GM12875 (cell line): ENCODE measurements at regions not wholly inside any gene's neighbourhood (a gene's known extent, or its start where the extent isn't known, plus 50 kb on each side); places are given as distances from the start of the nearest gene placed in this dataset.

ENCODE experiments used
- H3K4me3 ChIP-seq: one replicate; pipeline ENCODE4 v1.5.1; 2011; ENCODE audit warnings: low read depth, low read length, control low read depth
- CTCF ChIP-seq: IDR thresholded peaks from 2 replicates; pipeline ENCODE4 v1.5.1; 2011; ENCODE audit warnings: low read depth, mild to moderate bottlenecking, control low read depth, inconsistent platforms, low read length, moderate library complexity, borderline replicate concordance; ENCODE audit not compliant: insufficient read depth

DNA sequence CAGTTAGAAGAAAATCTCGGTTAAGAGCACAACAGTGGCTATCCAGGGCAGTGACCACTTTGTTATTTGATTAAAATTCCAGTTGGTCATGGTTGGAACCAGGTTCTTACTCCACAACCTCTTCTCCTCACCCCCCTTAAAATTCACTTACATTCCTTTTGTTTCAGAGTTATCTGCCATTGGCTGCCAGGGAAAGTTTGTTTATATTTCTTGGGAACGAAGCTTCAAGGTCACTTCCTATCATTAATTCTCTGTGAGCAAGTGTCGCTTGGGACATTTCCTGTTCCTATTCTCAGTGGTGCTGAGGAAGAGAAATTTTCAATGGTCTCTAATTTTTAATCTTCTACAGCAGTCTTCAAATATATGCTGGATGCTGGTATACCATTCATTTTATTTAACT, 121.1 kb upstream of the COL21A1 start:
- TF ChIP-seq CTCF: no peak
- no peak overlapping the region for H3K4me3 ChIP-seq

DNA sequence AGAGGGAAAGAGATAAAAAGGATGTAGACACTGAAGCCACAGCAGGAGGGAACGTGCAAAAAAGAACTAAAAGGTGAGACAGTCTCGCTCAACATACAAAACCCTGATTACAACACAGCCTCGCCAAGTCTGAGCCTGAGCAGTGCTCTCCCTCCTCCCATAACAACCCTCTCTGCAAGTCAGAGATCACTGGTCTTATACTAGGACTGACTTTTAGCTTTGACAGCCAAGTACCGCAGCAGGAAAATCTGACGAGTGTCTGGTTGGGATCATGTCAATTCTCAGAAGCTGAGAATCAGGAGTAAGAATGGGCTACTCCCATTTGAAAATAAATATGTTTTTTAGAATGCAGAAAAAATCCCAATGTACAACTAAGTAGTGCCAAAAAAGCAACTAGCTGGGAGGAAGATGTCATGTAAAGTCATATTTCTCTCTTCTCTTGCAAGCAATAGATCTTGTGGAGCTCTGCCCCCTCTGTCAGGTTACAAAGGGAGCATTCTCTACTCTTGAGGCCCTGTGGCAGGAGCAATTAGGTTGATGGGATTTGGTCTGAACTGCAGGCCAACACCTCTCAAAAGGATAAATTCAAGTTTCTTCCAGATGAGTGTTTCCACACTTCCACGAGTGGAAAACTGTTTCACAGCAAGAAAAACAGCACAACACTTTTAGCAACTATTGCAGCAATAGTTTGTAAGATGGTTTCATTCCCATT, 118.9 kb upstream of the COL21A1 start:
- no peak overlapping the region for H3K4me3 ChIP-seq
- no peak for TF ChIP-seq CTCF

GRCh38 chr6:56364827-56365339, 117.5 kb upstream of the COL21A1 start:
- no peak for TF ChIP-seq CTCF
- no peak overlapping the region for H3K4me3 ChIP-seq

DNA sequence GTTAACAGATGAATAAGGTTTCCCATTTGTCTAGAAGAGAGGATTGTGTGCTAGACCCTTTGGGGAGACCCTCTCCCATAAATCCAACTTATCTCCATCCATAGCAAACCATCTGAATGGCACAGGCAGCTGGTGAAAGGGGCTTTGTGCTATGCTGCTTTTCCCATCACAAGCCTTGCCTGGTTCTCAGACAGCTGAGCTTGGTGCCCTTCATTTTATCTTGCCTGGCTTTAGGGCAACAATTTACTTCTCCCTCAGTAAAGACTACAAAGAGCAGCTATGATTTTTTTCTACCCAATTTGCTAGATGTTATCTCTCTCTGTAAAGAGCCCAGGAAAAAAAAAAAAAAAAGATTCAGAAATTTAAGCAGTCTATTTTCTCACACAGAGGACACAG, 117.0 kb upstream of the COL21A1 start:
- no peak overlapping the region for H3K4me3 ChIP-seq
- no peak for TF ChIP-seq CTCF

DNA sequence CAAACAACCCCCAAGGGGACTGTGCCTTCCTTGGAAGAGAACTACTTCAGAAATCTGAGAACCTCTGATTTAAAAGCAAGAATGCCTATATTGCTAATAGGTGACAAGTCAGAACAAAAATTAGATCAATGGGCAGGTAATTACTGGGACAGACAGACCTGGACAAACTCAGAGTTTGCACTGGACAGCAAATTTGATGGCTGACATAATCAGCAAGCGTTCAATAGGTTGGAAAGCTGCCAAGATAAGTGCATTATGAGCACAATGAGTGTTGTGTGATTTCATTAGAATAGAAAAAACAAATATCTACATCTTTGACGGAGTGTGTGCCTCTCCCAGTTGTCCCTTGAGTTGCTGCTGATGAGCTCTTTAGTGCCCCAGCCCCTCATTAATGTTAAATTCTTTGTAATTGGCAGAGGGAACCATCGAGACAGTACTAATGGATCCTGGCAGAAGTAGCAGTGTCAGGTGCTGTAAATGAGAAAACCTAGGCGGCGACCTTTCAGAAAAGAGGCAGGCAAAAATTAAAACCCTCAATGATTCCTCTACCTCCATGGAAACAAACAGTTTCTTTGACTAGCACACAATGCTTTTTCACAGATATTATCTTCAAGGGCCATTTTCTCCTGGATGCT, 116.5 kb upstream of the COL21A1 start:
- no peak for TF ChIP-seq CTCF
- H3K4me3 ChIP-seq: no peak overlapping the region

DNA sequence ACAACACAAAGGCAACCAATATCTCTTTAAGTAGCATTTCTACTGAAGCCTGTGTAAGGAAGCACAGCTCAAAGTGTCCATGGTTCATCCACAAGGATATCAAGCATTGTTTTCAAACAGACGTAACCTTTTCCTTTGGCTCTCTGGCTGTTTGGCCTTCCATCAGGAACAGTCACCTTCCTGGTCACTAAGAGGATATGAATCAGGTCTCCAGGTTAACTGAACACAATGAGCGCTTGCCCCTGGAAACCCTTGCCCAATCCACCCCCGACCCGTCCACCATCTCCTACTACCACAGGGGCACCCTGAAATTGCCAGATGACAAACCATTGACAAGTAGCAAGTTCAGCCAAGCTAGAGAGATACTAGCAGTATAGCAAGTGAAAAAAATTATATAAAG, 114.4 kb upstream of the COL21A1 start:
- H3K4me3 ChIP-seq: no peak overlapping the region
- no peak for TF ChIP-seq CTCF
